DMS 273 treated with DMSO at 0.1 percent for 48 hours (cell line): ENCODE measurements at regions not wholly inside any gene's neighbourhood (a gene's known extent, or its start where the extent isn't known, plus 50 kb on each side); places are given as distances from the start of the nearest gene placed in this dataset.

Experiments used
- DNase-seq: peaks from one replicate; lab custom pipeline; 2025; lab: John Stamatoyannopoulos, UW

DNA sequence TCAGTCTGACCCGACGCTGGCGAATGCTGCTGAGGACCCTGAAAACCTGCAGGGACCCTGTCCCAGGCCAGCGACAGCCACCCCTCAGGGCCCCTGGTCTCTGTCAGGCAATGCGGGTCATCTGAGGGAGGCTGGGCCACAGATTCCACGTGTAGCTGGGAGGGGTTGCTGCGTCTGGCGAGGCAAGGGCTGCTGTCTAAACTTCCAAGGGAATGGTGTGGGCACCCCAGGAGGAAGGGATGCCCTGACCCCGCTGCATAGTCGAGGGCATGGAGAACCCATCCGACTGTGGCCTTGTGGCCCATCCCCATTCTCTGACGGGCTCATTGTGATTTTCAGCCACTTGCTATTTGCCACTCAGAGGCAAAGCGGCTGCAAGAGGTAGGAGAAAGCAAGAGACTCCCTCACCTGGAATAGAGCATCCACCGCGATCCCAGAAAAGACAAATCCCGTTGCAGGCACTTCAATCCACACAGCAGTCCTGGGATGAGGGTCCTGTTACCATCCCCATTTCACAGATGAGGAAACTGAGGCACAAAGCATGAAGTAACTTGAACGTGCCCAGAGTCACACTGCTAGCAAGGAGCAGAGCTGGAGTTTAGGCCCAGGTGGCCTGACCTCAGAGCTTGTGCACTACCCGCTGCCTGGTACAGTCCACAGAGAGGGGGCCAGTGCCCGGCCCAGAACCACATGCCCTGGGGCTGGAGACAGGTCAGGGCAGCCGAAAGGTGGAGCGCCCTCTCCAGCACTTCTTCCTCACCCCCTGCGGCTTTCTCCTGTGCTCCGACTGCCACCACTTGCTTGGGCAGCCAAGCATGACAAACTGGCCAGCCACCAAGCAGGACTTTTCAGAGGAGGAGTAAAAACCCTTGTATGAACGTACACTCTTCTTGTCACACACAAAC lies 163.8 kb upstream of the KLF14 start:
- no peak for DNase-seq

DNA sequence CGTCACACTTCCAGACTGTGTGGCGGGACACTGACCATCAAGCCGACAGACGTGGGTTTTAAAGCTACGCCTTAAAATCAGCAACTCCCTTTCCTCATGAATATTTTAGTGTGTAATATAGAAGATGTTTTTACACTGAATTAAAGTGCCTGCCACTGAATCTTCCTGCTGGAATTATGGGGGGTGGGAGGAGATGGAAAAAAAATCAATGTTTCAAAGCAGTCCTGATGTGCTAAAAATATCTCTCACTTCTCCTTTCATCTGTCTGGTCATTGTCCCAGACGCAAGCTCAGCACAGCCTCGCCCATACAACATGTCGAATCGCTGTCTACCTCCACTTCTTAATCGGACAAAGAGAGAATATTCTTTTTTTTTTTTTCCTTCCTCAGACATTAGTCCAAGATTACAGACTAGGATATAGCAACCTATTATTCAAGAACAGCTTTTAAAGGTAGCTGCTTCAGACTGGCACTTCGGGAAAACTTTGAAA lies 165.1 kb upstream of the KLF14 start:
- no peak for DNase-seq

DNA sequence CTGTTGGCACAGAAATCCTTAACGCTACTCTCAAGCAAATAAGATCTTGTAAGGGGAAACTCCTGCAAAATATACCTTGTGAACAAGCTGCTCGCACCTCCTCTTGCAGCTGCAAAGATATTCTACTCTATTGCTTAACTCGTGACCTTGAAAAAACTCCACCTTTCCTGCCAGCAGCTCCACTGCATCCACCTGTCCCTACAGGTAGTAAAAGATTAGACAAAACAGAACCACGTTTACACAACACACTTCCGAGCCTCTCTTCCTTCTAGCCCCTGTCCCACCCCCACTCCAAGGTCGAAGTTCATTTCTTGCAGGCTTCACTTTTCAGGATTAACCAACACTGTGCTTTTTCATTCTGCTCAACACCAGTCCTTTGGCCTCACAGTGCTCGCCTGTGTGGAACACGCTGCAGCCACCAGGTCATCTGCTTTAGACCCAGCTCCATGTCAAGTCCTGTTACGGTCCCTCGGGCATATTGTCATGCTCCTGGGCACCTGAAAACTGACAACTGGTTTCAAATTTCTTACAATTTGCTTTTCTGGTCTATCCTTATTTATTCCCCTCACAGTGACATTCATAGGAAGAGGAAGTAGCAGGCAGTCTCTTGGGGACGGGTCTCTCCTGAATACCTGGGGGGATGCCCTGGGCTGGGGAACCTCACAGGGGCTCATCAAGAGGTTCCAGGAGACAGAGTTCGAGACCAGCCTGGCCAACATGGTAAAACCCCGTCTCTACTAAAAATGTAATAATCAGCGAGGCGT lies 165.8 kb upstream of the KLF14 start:
- no peak for DNase-seq

DNA sequence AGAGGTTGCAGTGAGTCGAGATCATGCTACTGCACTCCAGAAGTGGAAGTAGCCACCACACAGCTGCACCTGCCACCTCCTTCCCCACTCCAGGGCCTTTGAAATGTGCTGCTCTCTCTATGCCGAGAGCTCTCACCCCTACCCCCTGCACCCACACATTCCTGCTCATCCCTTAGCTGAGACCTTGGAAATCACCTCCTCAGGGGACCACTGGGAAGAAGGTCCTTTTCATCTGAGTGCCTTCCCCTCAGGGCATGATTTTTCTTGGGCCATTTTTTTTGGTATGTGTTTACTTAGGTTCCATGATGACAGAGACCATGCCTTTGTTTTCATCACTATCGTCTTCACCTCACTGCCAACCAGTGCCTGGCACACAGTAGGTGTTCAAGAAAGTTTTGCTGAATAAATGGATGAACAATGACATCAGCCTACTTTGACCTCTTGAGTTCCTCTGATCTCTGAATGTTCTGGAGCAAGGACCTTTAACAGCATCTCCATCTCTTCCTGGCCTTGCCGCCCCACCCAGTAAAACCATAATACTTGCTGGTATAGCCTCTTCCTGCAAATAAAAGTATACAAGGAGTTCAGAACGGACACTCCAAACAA lies 166.6 kb upstream of the KLF14 start:
- DNase-seq = no peak

DNA sequence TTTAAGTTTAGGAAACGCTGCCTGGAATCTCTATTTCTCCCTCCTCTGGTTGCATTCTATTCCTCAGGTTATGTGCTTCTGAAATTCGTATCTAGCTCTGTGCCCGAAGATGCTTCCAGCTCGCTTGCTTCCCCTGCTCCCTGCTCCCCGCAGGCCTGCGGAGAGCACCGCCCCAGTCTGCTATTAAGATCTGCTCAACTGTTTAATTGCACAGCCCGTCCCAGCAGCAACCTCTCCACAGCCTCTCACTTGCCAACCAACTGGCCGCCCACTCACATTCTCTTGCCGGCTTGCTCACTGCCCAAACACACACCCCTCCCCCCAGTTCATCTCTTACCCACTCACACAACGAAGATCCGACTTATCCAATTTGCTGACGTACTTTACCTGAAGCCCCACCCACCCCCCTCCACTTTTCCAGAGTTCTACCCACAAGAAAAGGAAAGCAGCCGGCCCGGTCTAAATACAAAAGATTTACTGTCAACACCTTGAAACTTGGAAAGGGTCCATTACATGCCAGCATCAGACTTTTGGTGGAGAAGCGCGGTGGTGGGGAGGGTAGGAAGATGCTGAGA lies 167.3 kb upstream of the KLF14 start:
- peak; percentile 79 for DNase-seq

DNA sequence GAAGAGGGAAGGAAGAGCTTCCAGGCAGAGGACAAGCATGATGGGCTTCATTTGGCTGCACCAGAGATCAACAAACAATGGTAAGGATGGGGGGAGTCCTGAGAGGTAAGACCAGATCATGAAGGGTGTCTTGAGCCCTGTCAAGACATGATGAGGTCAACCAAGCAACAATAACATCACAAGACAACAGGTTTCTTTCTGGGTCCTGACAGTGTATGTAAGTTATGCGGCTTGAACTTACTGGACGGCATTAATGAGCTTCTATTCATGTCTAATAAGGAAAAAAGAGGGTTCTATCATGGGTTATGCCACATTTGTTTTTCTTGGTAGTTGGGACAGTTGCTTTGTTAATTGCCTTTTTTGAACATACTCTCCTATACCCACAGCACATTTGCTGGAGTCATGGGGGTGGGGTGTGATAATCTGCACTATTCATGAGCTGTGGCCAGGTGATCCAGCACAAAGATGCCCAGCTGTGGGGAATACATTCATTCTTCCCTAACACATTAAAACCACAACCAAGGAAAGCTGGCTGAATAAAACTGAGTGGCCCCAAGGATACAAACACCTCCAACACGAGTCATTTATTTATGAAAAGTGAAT lies 168.8 kb upstream of the KLF14 start:
- DNase-seq = no peak

DNA sequence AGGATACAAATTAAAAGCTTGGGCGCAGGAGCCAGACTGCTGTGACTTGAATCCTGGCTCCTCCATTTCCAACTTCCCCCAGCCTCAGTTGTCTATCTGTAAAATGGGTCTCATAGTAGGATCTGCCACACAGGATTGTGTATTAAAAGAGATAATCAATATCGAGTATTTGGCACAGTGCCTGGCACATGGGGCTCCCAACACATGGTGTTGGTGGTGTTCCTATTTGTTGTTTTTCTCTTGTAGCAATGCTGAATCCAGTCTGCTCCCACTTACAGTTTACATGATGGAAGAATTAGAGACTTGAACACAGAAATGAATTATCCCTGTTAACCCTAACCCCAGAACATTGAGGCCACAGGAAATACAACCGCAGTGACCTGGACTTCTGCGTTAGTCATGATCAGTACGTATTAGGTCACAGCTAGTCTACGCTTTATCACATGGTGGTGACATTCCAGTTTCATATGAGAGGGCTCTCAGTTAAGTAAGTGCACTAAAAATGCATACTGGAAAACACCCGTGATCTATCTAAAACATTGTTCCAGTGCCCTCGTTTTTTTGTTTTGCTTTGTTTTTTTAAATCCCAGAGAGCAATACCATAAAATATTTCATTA lies 169.5 kb upstream of the KLF14 start:
- DNase-seq = no peak

DNA sequence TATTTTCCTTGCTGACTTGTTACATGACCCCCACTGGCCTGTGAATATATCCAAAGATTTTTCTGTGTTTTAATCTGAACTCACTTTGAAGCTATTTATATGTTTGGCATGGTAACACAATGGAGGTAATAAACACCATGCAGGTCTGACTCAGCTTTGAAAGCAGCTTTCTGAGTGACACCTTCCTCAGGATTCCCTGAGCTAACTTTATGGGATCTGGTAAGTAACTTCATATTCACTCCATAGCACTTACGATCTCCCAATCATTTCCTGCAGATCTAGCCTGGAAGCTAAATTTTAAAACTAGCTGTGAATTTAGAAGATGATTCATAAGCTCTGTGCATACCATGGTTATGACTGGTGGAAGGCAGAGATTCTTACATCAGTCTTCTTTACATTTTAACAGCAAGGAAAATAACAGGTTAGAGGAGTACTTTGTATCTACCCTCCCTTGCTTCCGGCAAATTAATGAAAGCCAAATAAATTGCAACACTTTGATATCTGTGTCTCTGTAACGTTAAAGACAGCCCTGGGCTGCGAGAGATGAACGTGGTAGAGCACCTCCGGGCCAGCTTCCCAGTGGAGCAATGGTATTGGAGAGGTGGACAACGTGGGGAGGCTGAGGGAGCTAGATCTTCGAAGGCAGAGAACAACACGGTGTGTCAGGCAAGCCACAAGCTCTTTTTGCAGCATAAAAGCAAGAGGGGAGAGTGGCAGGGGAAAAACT lies 170.2 kb upstream of the KLF14 start:
- DNase-seq = no peak

DNA sequence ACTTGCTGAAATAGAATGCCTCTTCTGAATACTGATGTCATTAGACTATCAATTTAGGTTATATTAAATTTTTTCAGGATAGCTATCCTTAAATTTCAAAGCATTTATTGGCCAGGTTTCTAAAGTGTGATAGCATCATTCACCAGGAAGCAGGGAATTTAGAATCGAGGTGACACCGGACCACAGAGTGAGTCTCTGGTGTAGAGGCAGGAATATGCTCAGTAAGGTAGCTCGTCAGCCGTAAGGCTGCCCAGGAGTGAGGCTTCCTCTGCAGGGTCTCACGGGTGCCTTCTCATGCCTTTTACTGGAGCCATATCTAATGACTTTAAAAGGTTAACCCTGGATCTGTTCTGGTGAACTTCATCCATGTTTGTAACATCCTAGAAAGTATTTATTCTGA lies 170.8 kb upstream of the KLF14 start:
- DNase-seq = no peak

DNA sequence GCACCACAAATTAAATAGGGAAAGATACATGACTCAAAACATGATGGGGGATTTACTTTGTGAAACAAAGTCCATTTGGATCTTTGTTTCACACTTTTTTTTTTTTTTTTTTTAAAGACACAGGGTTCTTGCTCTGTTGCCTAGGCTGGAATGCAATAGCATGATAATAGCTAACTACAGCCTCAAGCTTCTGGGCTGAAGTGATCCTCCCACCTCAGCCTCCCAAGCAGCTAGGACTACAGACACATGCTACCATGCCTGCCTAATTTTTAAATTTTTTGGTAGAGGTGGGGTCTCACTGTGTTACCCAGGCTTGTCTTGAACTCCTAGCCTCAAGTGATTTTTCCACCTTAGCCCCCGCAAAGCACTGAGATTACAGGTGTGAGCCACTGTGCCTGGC lies 172.6 kb upstream of the KLF14 start:
- no peak for DNase-seq

DNA sequence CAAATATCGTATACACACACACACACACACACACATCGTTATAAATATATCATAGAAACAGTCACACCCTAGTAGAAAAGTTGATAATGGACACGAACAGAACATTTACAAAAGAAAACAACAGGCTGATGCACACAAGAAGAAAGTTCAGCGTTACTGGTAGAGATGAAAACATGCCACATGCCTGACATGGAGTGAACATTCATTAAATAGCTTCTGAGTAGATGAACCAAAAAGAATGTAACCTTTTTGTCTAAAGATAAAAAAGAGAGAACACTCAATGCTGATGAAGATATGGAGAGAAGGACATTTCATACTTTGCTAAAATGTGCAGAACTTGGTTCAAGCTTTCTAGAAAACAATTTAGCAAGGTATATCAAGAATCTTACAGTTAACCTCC lies 173.4 kb upstream of the KLF14 start:
- DNase-seq = no peak

DNA sequence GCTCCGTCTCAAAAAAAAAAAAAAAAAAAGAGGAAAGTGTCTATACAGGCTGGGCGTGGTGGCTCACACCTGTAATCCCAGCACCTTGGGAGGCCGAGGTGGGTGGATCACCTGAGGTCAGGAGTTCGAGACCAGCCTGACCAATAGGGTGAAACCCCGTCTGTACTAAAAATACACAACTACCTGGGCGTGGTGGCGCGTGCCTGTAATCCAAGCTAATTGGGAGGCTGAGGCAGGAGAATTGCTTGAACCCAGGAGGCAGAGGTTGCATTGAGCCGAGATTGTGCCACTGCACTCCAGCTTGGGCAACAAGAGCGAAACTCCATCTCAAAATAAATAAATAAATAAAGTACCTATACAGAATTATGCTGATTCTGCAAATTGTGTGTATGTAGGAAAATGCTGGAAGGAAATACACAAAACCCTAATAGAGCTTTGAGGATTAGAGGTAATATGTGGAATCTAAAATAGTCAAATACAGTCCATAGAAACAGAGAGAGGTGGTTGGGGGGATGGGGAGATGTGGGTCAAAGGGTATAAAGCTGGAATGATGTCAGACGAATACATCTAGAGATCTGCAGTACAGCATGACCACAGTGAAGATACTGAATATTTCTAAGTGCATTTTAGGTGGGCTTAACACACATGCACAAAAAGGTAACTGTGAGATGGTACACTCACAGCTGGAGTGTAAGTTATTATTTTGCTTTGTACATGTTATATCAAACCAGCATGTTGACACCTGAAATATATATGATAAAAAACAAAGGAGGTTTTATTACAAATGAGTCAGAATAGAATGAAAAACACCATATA lies 174.5 kb upstream of the KLF14 start:
- DNase-seq = no peak

DNA sequence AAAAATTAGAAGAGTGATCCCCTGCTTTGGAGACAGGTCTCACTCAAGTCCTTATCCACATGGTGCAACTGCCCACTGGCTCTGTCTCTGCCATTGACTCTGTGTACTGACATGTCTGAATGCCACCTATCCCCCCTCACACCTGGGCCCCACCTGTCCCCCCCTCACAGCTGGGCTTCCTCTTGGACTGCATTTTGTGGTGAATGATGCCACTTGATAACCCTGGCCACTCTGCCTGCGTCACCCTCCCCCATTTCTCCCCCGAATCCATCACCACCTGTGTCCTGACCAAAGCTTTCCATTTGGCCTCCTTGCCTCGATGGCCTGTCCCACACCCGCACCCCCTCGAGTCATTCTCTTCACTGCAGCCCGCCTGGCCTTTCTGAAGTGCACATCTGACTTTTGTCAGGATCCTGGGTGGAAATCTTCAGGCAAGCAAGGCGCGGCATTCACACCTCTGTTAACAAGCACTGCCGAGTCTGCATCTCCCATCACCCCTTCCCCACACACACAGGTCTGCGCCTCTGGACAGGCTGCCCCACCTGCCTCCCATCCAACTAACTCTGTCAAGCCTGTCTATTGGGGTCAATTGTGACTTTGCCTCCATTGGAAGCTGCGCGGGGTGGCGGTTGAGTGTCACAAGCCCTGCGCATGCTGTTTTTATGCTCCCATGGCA lies 175.3 kb upstream of the KLF14 start:
- DNase-seq = no peak

DNA sequence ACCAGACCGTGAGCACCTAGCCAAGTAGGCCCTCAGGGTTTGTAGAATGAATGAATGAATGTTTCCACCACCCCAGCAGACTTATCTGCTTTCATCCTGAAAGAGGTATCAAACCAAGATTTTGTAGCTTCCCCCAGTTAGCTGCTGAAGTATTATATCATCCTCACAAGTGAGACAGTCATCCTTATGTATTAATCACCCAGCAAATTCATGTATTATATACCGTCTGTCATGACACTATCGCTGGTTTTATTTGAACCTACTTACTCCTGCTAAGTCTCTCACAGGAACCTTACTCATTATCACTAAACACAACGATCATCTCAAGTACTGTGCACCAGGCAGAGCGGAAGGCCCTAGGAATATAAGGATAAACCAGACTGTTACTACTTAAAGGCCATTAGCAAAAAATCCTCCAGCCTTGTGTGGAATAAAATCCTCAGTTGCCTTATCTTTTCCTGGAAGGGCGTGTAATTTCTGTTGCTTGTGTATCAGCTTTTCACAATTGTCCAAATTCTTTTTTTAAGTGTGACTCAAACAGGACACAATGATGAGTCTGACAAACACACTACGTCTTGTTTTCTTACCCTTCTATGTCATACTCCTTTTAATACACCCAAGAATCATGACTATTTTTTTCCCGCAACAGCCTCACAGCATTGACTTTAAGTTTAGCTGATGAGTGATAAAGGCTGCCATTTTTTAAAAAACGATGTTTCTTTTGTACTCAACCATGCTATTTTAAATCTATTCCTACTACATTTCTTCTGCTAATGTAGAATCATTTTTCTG lies 176.1 kb upstream of the KLF14 start:
- DNase-seq = no peak

DNA sequence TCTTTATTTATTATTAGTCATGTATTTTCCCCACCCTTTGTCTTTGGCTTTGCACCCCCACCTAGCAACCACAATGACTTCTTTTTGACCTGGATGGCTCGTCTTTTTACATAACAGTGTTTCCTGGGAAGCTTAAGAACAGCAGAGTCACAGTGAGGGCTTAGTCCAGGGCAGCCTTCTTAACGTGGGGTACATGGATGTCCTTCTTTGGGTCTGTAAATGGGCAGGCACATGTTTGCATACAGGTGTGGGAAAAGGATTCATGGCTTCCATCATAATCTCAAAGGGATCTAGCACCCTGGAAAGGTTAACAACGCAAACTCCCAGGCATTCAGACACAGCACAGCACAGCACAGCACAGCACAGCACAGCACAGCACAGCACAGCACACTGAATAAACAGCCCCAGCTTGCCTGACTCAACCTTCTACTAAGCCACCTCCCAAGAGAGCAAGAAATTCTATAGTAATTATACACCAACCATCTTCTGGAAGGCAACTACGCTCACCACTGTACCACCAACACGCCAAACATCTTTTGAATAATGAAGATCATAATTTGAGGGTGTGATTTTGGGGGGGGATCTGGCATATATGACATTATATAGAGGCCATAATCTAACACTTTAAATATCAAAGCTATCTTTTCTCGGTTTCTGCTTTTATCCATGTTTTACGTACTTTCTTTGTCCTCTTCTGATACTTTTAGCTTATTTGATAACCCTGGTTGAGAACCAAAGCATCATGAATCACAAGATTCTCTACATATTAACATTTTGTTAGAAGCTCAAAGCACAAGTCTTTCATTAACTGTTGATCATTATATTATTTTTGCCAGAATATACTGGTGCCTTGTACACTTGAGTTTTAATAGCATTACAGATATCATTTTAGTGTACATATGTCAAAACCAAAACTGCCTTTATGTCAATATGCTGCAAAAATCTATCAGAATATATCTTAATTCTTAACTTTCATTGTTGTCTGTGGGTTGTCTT lies 177.2 kb upstream of the KLF14 start:
- DNase-seq = no peak

DNA sequence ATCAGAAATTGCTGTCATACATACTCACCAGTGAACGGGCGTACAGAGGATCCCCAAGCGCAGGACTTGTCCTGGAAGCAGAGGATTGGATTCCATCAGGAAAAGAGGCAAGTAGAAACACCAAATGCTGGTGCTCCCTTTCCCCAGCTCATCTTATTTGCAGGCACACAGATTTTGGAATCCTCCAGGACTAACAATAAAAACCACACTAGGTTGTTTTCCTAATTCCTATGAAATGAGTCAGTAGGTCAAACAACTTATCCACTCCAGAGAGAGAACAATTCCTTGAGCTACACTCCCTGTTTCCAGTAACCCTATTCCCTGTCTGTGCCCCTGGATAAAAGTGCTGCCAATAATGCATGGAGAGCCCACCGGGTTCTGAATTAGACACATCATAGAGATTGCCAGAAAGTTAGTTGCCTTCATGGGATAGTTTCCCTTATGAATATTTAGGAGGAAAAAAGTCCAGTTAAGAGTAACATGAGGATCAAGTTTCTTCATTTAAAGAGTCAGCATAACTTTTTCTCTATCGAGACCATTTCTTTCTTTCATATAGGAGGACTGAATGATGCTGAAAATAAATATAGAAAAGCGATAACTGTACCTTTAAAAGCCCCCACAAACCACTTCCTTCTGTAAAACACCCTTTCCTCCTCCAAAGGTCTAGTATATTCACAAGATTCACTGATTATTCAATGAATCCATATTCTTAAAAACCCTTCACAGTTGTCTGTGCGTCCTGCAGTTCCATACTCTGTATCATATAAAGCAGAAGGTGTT lies 178.3 kb upstream of the KLF14 start:
- no peak for DNase-seq
